ENCODE measurements at regions not wholly inside any gene's neighbourhood (a gene's known extent, or its start where the extent isn't known, plus 50 kb on each side); places are given as distances from the start of the nearest gene placed in this dataset.
"Not testable (repeated sequence)": the region's sequence is repeated elsewhere in the genome, so short reads cannot be mapped to it uniquely, and the experiment has no call there.

GRCh38 chr3:26205475-26205874, 415.6 kb downstream of the OXSM start:
- Histone ChIP-seq H3K27ac (ENCODE audit: low read length) (no peak overlapping the region), H3K36me3 (ENCODE audit: insufficient read depth, low read length) (no peaks in the 10 kb centered on the region), H3K4me1 (ENCODE audit: low read length) (peaks cover 3% of the 10 kb centered on the region; the same call in 1 of the 2 replicates), H3K4me2 (ENCODE audit: low read depth, low read length, poor library complexity, severe bottlenecking) (no peak overlapping the region), H3K9me2 (replicated peaks; ENCODE audit: insufficient read depth, low read length) (no peaks in the 10 kb centered on the region), H3K27me3 (ENCODE audit: low read length) (no peaks in the 10 kb centered on the region), H3K9me3 (ENCODE audit: low read length) (no peaks in the 10 kb centered on the region), H4K20me1 (ENCODE audit: insufficient read depth, low read depth, low read length) (no peaks in the 10 kb centered on the region), H3K9ac (ENCODE audit: low read length) (no peak overlapping the region), H3K79me2 (ENCODE audit: low read length) (no peaks in the 10 kb centered on the region), H3K4me3 (ENCODE audit: low read length) (no peak overlapping the region), H2AFZ (ENCODE audit: low read length) (no peak overlapping the region)
- DNase-seq = no peak

GRCh38 chr3:26208201-26208600, 414.4 kb upstream of the LRRC3B start:
- DNase-seq = no peak
- Histone ChIP-seq H3K4me3 (ENCODE audit: low read length) (no peak overlapping the region), H3K4me1 (ENCODE audit: low read length) (peaks cover 3% of the 10 kb centered on the region; the same call in 1 of the 2 replicates), H3K9ac (ENCODE audit: low read length) (no peak overlapping the region), H3K27me3 (ENCODE audit: low read length) (no peaks in the 10 kb centered on the region), H3K9me3 (ENCODE audit: low read length) (no peaks in the 10 kb centered on the region), H3K36me3 (ENCODE audit: insufficient read depth, low read length) (no peaks in the 10 kb centered on the region), H4K20me1 (ENCODE audit: insufficient read depth, low read depth, low read length) (no peaks in the 10 kb centered on the region), H3K27ac (ENCODE audit: low read length) (no peak overlapping the region), H3K79me2 (ENCODE audit: low read length) (no peaks in the 10 kb centered on the region), H2AFZ (ENCODE audit: low read length) (no peak overlapping the region), H3K4me2 (ENCODE audit: low read depth, low read length, poor library complexity, severe bottlenecking) (no peak overlapping the region), H3K9me2 (replicated peaks; ENCODE audit: insufficient read depth, low read length) (no peaks in the 10 kb centered on the region)

- Histone ChIP-seq H4K20me1 (ENCODE audit: insufficient read depth, low read depth, low read length) (no peaks in the 10 kb centered on the region), H3K4me2 (ENCODE audit: low read depth, low read length, poor library complexity, severe bottlenecking) (no peak overlapping the region), H3K36me3 (ENCODE audit: insufficient read depth, low read length) (no peaks in the 10 kb centered on the region), H2AFZ (ENCODE audit: low read length) (no peak overlapping the region), H3K9me2 (replicated peaks; ENCODE audit: insufficient read depth, low read length) (no peaks in the 10 kb centered on the region; the same call in 1 of the 2 replicates), H3K4me1 (ENCODE audit: low read length) (no peaks in the 10 kb centered on the region), H3K27ac (ENCODE audit: low read length) (no peak overlapping the region), H3K9me3 (ENCODE audit: low read length) (no peaks in the 10 kb centered on the region), H3K27me3 (ENCODE audit: low read length) (no peaks in the 10 kb centered on the region), H3K4me3 (ENCODE audit: low read length) (no peak overlapping the region), H3K79me2 (ENCODE audit: low read length) (no peaks in the 10 kb centered on the region), H3K9ac (ENCODE audit: low read length) (no peak overlapping the region)
- DNase-seq = no peak
These were observed 392.8 kb upstream of the LRRC3B start for GRCh38 chr3:26229801-26230200.

- Histone ChIP-seq H3K9me3 (ENCODE audit: low read length) (no peaks in the 10 kb centered on the region), H3K4me3 (ENCODE audit: low read length) (no peak overlapping the region), H3K4me1 (ENCODE audit: low read length) (no peaks in the 10 kb centered on the region), H3K27me3 (ENCODE audit: low read length) (no peaks in the 10 kb centered on the region), H3K9ac (ENCODE audit: low read length) (no peak overlapping the region), H3K79me2 (ENCODE audit: low read length) (no peaks in the 10 kb centered on the region), H3K4me2 (ENCODE audit: low read depth, low read length, poor library complexity, severe bottlenecking) (no peak overlapping the region), H3K9me2 (replicated peaks; ENCODE audit: insufficient read depth, low read length) (no peaks in the 10 kb centered on the region), H4K20me1 (ENCODE audit: insufficient read depth, low read depth, low read length) (no peaks in the 10 kb centered on the region), H3K27ac (ENCODE audit: low read length) (no peak overlapping the region), H3K36me3 (ENCODE audit: insufficient read depth, low read length) (no peaks in the 10 kb centered on the region), H2AFZ (ENCODE audit: low read length) (no peak overlapping the region)
- DNase-seq = no peak
These were observed 389.2 kb upstream of the LRRC3B start for GRCh38 chr3:26233374-26233773.

- Histone ChIP-seq H3K9ac (ENCODE audit: low read length) (no peak overlapping the region), H2AFZ (ENCODE audit: low read length) (no peak overlapping the region), H3K9me2 (replicated peaks; ENCODE audit: insufficient read depth, low read length) (no peaks in the 10 kb centered on the region), H3K9me3 (ENCODE audit: low read length) (no peaks in the 10 kb centered on the region), H3K36me3 (ENCODE audit: insufficient read depth, low read length) (no peaks in the 10 kb centered on the region), H3K4me2 (ENCODE audit: low read depth, low read length, poor library complexity, severe bottlenecking) (no peak overlapping the region), H3K27ac (ENCODE audit: low read length) (no peak overlapping the region), H3K4me3 (ENCODE audit: low read length) (no peak overlapping the region), H4K20me1 (ENCODE audit: insufficient read depth, low read depth, low read length) (no peaks in the 10 kb centered on the region), H3K79me2 (ENCODE audit: low read length) (no peaks in the 10 kb centered on the region), H3K27me3 (ENCODE audit: low read length) (no peaks in the 10 kb centered on the region), H3K4me1 (ENCODE audit: low read length) (no peaks in the 10 kb centered on the region)
- no peak for DNase-seq
These were observed 386.0 kb upstream of the LRRC3B start for GRCh38 chr3:26236531-26236930.

GRCh38 chr3:26237036-26237682, 385.4 kb upstream of the LRRC3B start:
- no peak for DNase-seq
- H3K27ac ChIP-seq (ENCODE audit: low read length) = no peak overlapping the region
- no peaks in the 10 kb centered on the region for H3K27me3 ChIP-seq (ENCODE audit: low read length)
- no peaks in the 10 kb centered on the region for H3K9me2 ChIP-seq (replicated peaks; ENCODE audit: insufficient read depth, low read length)
- no peak overlapping the region for H2AFZ ChIP-seq (ENCODE audit: low read length)
- no peaks in the 10 kb centered on the region for H4K20me1 ChIP-seq (ENCODE audit: insufficient read depth, low read depth, low read length)
- H3K36me3 ChIP-seq (ENCODE audit: insufficient read depth, low read length) = no peaks in the 10 kb centered on the region
- H3K4me2 ChIP-seq (ENCODE audit: low read depth, low read length, poor library complexity, severe bottlenecking) = no peak overlapping the region
- H3K79me2 ChIP-seq (ENCODE audit: low read length) = no peaks in the 10 kb centered on the region
- H3K4me1 ChIP-seq (ENCODE audit: low read length) = no peaks in the 10 kb centered on the region
- no peak overlapping the region for H3K4me3 ChIP-seq (ENCODE audit: low read length)
- H3K9ac ChIP-seq (ENCODE audit: low read length) = no peak overlapping the region
- no peaks in the 10 kb centered on the region for H3K9me3 ChIP-seq (ENCODE audit: low read length)

- not testable (repeated sequence) for H3K36me3 ChIP-seq (ENCODE audit: insufficient read depth, low read length); H3K4me2 ChIP-seq (ENCODE audit: low read depth, low read length, poor library complexity, severe bottlenecking); H3K4me3 ChIP-seq (ENCODE audit: low read length); DNase-seq; H3K4me1 ChIP-seq (ENCODE audit: low read length); H3K79me2 ChIP-seq (ENCODE audit: low read length); H3K27ac ChIP-seq (ENCODE audit: low read length); H3K9me3 ChIP-seq (ENCODE audit: low read length); H3K9me2 ChIP-seq (replicated peaks; ENCODE audit: insufficient read depth, low read length); H3K27me3 ChIP-seq (ENCODE audit: low read length); H4K20me1 ChIP-seq (ENCODE audit: insufficient read depth, low read depth, low read length); H2AFZ ChIP-seq (ENCODE audit: low read length); H3K9ac ChIP-seq (ENCODE audit: low read length)
These were observed 378.0 kb upstream of the LRRC3B start for GRCh38 chr3:26244586-26244985.

- no peak overlapping the region for H2AFZ ChIP-seq (ENCODE audit: low read length)
- no peak overlapping the region for H3K4me2 ChIP-seq (ENCODE audit: low read depth, low read length, poor library complexity, severe bottlenecking)
- no peaks in the 10 kb centered on the region for H3K9me3 ChIP-seq (ENCODE audit: low read length)
- no peaks in the 10 kb centered on the region for H3K36me3 ChIP-seq (ENCODE audit: insufficient read depth, low read length)
- H3K9ac ChIP-seq (ENCODE audit: low read length) = no peak overlapping the region
- 0 out of 2 replicates have a peak, but pooled peaks cover 3% of the 10 kb centered on the region for H3K9me2 ChIP-seq (replicated peaks; ENCODE audit: insufficient read depth, low read length)
- DNase-seq = no peak
- no peak overlapping the region for H3K27ac ChIP-seq (ENCODE audit: low read length)
- no peaks in the 10 kb centered on the region for H3K27me3 ChIP-seq (ENCODE audit: low read length)
- no peaks in the 10 kb centered on the region for H3K79me2 ChIP-seq (ENCODE audit: low read length)
- H3K4me3 ChIP-seq (ENCODE audit: low read length) = no peak overlapping the region
- H3K4me1 ChIP-seq (ENCODE audit: low read length) = no peaks in the 10 kb centered on the region
- no peaks in the 10 kb centered on the region for H4K20me1 ChIP-seq (ENCODE audit: insufficient read depth, low read depth, low read length)
These were observed 377.3 kb upstream of the LRRC3B start for GRCh38 chr3:26245236-26245635.

Measured in Karpas-422 (cell line).